LNCAP (cell line): ENCODE measurements at regions not wholly inside any gene's neighbourhood (a gene's known extent, or its start where the extent isn't known, plus 50 kb on each side); places are given as distances from the start of the nearest gene placed in this dataset.

Experiments
- CTCF ChIP-seq: fragments of 450-650 bp; IDR thresholded peaks from 2 replicates; pipeline ENCODE4 v1.5.1; 2017; ENCODE audit warnings: mild to moderate bottlenecking

DNA sequence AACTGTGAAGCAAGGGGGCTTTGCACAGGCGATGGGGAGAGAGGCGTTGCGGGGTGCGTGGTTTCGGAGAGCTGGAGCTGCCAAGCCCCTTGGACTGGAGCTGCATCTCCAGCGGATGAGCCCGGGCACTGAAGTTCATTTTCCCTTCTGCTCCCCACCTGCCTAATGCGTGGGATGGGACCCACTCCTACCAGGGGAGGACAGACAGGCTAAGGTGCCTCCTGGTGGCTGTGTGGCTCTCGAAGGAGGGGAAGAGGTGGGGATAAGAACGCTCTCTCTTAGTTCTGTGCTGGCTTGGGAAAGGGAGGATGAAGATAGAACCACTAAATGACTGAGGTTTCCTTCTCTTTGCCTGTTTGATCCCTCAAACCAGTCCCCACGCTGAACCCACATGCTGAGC lies 177.6 kb upstream of the PITRM1 start:
- no peak for TF ChIP-seq CTCF

DNA sequence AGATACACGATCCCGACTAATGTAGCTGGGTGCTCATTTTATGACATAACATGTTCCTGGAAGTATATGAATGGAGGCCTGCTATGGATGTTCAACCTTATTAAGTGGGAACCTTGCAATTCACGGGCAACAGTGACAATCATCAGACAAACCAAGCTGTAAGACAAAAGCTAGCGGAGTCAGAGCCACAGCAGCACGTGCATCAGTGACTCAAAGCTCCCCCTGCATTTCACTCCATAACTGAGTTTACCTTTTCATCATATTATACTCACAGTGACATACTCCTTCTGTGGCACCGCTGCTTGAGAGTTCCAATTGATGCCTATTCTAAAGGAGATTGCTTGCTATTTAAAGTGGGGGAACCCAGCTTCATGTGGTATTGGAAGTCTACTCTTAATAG lies 176.0 kb upstream of the PITRM1 start:
- TF ChIP-seq CTCF: no peak

DNA sequence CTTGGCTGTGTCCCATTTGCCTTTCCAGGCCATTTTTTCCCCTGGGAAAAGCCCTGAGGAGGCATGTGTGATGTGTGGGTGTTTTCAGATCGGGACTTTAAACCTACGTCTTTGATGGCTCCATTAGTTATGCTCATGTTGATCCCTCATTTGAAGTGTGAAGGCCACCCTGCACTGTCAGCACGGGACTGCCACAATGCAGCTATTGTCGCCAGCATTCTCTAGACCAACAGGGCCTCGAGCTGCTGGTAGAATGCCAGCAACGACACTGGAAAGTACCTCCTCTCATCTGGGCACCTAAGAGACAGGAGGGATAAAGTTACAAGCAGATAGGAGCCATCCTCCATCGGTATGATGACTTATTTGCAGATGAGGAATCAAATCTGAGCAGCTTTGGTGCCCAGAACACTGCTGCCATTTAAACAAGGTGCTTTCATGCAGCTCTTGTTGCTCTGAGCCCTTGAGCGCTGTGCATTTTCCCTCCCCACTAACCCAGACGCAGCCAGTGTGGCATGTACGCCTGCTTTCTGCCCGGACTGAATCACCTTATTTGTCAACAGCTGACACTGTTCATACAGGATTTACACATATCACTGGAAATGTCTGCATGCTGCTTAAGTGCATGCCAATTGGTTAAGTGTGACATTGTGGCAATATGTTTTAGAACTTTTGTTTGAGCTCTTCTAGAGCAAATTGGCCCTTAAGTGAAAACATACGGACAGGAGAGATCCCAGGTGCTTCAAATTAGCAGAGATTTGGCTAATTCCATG lies 175.0 kb upstream of the PITRM1 start:
- no peak for TF ChIP-seq CTCF

GRCh38 chr10:3346851-3347250 lies 174.3 kb upstream of the PITRM1 start:
- no peak for TF ChIP-seq CTCF

GRCh38 chr10:3342771-3343170 lies 170.2 kb upstream of the PITRM1 start:
- TF ChIP-seq CTCF: no peak

- no peak for TF ChIP-seq CTCF
These were observed 167.6 kb upstream of the PITRM1 start for GRCh38 chr10:3340127-3340730.

GRCh38 chr10:3339531-3339950 lies 167.0 kb upstream of the PITRM1 start:
- no peak for TF ChIP-seq CTCF
